OCI-M1 (cell line): ENCODE measurements at regions not wholly inside any gene's neighbourhood (a gene's known extent, or its start where the extent isn't known, plus 50 kb on each side); places are given as distances from the start of the nearest gene placed in this dataset.

Experiments
- DNase-seq: peaks from one replicate; lab custom pipeline; 2025; lab: John Stamatoyannopoulos, UW

- peak; percentile 89 for DNase-seq
Measured at GRCh38 chr4:145234091-145234706, 53.8 kb upstream of the OTUD4 start.

DNA sequence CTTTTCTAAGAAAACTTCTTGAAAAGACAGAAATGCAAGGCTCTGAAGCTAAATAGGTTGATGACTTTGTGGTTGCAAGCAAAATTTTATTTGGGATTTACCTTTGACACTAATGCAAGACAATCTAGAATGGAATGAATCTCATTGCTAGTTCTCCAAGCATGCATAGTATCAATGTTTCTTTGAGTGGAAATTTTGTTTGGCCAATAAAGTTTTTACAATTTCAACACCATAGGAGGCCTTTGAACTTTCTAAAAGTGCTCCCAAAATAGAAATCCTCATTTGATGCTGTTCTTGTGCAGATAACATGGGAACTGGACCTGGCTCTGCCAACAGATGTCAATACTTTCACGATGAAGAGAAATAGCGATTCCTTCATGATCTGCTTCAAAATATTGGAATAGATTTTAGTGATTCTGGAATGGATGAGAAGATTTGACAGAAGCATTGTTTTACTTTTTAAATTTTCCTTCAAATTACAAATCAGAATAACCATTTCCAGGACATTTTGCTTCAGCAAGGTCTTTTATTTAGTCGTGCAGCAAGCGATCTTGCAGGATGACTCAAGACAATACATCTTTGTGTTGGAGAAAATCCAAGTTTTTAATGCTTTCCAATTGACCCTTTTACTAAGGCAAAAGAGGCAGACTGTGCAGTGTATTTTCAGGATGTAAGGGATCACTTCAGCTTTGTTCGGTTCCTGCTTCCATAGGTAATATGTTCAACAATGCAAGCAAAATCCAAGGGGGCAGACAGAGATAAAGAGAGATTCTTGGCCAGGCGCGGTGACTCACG lies 51.7 kb upstream of the OTUD4 start:
- DNase-seq = no peak

- no peak for DNase-seq
Measured at GRCh38 chr4:145230726-145231125, 50.3 kb upstream of the OTUD4 start.
